K562 (cell line): ENCODE measurements at regions not wholly inside any gene's neighbourhood (a gene's known extent, or its start where the extent isn't known, plus 50 kb on each side); places are given as distances from the start of the nearest gene placed in this dataset.

Source experiments
- ATAC-seq: fragments of 200-7000 bp; cut with Tn5 transposase; 3 replicates; pipeline ENCODE4 v1.9.1; 2020; ENCODE audit warnings: moderate library complexity
- BruUV-seq: library from RNA; stranded (reverse); fragments of 400-500 nt; replicated peaks from 2 replicates; lab custom pipeline; 2021; lab: Mats Ljungman, UMichigan
- CTCF ChIA-PET: fragments of 300-600 bp; formaldehyde crosslinking; extraction: SDS; loops from one replicate; lab custom pipeline; 2021; ENCODE audit warnings: low intra/inter-chr PET ratio; lab: Yijun Ruan, JAX
- POLR2A ChIA-PET: fragments of 300-600, 350-650 bp; sonication (Branson Sonifier 250); formaldehyde crosslinking; extraction: SDS; loops from one replicate; lab custom pipeline; 2021; ENCODE audit warnings: antibody characterized with exemption, inconsistent platforms; lab: Yijun Ruan, JAX
- DNase-seq, 4 experiments: peaks; one replicate each; pipeline versions ENCODE4 v3.0.0 to v3.0.0-alpha.2; 2011 to 2018; ENCODE audit warnings: low spot score in 3 of 4, mixed read lengths in 3 of 4; ENCODE audit errors: extremely low read depth in 1 of 4
- FAIRE-seq: peaks from 2 replicates; lab custom pipeline; 2011; peaks lifted over from hg19 to GRCh38; lab: Jason Lieb, UNC
- H2AFZ ChIP-seq: 2 replicates; pipeline ENCODE4 v1.6.0; 2011; ENCODE audit warnings: low read depth, low read length, control low read depth, inconsistent platforms
- H3K27ac ChIP-seq: fragments of 200-600 bp; 3 replicates; pipeline ENCODE4 v1.8.0; 2011; ENCODE audit warnings: low read depth, mild to moderate bottlenecking, control low read depth, inconsistent platforms, low read length, moderate library complexity, mixed read lengths; ENCODE audit errors: extremely low read depth
- H3K27me3 ChIP-seq, 2 experiments: fragments of 300-600 bp in 1 of 2; 2 replicates in 1 of 2; 3 replicates in 1 of 2; pipeline versions ENCODE4 v1.6.0 to v1.8.0; 2011; ENCODE audit warnings: inconsistent platforms in 2 of 2, low read length in 2 of 2, mild to moderate bottlenecking in 1 of 2, mixed read lengths in 1 of 2, moderate library complexity in 1 of 2; ENCODE audit not compliant: control insufficient read depth in 2 of 2, insufficient read depth in 2 of 2
- H3K36me3 ChIP-seq: fragments of 300-600 bp; 3 replicates; pipeline ENCODE4 v1.8.0; 2011; ENCODE audit warnings: mild to moderate bottlenecking, low read length, inconsistent platforms; ENCODE audit not compliant: control insufficient read depth, insufficient read depth
- H3K4me1 ChIP-seq, 2 experiments: fragments of 200-600 bp in 1 of 2; replicated peaks in 1 of 2; 2 replicates in 1 of 2; 3 replicates in 1 of 2; pipeline versions ENCODE4 v1.5.1 to v1.8.0; 2011; ENCODE audit warnings: inconsistent platforms in 2 of 2, low read length in 2 of 2, mild to moderate bottlenecking in 1 of 2, mixed read lengths in 1 of 2, moderate library complexity in 1 of 2; ENCODE audit not compliant: control insufficient read depth in 2 of 2, insufficient read depth in 2 of 2
- H3K4me2 ChIP-seq: 2 replicates; pipeline ENCODE4 v1.6.1; 2011; ENCODE audit warnings: low read length, control low read depth, inconsistent platforms, mixed read lengths; ENCODE audit not compliant: insufficient read depth
- H3K4me3 ChIP-seq: fragments of 200-600 bp; sonication (generic), shearing (Covaris generic); 2 replicates; pipeline ENCODE4 v1.5.1; 2016; ENCODE audit warnings: control low read depth, inconsistent platforms
- H3K79me2 ChIP-seq: fragments of 200-600 bp; 3 replicates; pipeline ENCODE4 v1.8.0; 2011; ENCODE audit warnings: low read length, inconsistent platforms; ENCODE audit not compliant: control insufficient read depth, insufficient read depth
- H3K9ac ChIP-seq, 2 experiments: 2 replicates each; pipeline versions ENCODE4 v1.6.0 to v1.6.1; 2011; ENCODE audit warnings: low read depth in 2 of 2, low read length in 2 of 2, control low read depth in 1 of 2, inconsistent platforms in 1 of 2, mild to moderate bottlenecking in 1 of 2, mixed read lengths in 1 of 2; ENCODE audit not compliant: insufficient read depth in 1 of 2
- H3K9me1 ChIP-seq: one replicate; pipeline ENCODE4 v1.6.0; 2011; ENCODE audit warnings: inconsistent platforms, mild to moderate bottlenecking, low read length, moderate library complexity; ENCODE audit not compliant: control insufficient read depth, insufficient read depth
- H3K9me3 ChIP-seq: replicated peaks from 2 replicates; pipeline ENCODE4 v1.5.1; 2011; ENCODE audit warnings: low read depth, low read length, inconsistent platforms; ENCODE audit not compliant: control insufficient read depth, insufficient read depth
- H4K20me1 ChIP-seq: replicated peaks from 2 replicates; pipeline ENCODE4 v1.6.1; 2011; ENCODE audit warnings: low read length, inconsistent platforms, mixed read lengths; ENCODE audit not compliant: control insufficient read depth, insufficient read depth
- CGGBP1 ChIP-seq: fragments of 250-450 bp; sonication (Bioruptor Pico); IDR thresholded peaks from 2 replicates; pipeline ENCODE4 v1.9.0; 2021; ENCODE audit warnings: mild to moderate bottlenecking
- HIVEP1 ChIP-seq: fragments of 250-450 bp; sonication (Bioruptor Pico); IDR thresholded peaks from 2 replicates; pipeline ENCODE4 v1.4.0; 2020; ENCODE audit warnings: mild to moderate bottlenecking
- MTA2 ChIP-seq: fragments of 450-650 bp; IDR thresholded peaks from 2 replicates; pipeline ENCODE4 v1.6.1; 2016; ENCODE audit warnings: low read depth
- NEUROD1 ChIP-seq: fragments of 150-350 bp; IDR thresholded peaks from 2 replicates; pipeline ENCODE4 v1.6.1; 2014; ENCODE audit warnings: borderline replicate concordance, low read length, low read depth; ENCODE audit not compliant: partially characterized antibody
- PHF8 ChIP-seq: fragments of 200-600 bp; sonication (generic); IDR thresholded peaks from 2 replicates; pipeline ENCODE4 v1.6.1; 2012; ENCODE audit warnings: mixed run types, mild to moderate bottlenecking, inconsistent platforms, low read length, moderate library complexity, borderline replicate concordance
- RBM15 ChIP-seq: fragments of 200-400 bp; formaldehyde crosslinking; IDR thresholded peaks from 2 replicates; pipeline ENCODE4 v1.6.1; 2018; ENCODE audit warnings: mild to moderate bottlenecking, low read length, moderate library complexity; ENCODE audit not compliant: insufficient read depth
- RFX1 ChIP-seq: fragments of 450-650 bp; IDR thresholded peaks from 2 replicates; pipeline ENCODE4 v1.6.1; 2016; ENCODE audit warnings: mild to moderate bottlenecking, moderate library complexity
- SP1 ChIP-seq: sonication (generic); formaldehyde crosslinking; IDR thresholded peaks from 2 replicates; pipeline ENCODE4 v1.8.1; 2022; ENCODE audit warnings: mild to moderate bottlenecking, missing genetic modification reagents
- TBL1XR1 ChIP-seq, 2 experiments: IDR thresholded peaks; 2 replicates each; pipeline ENCODE4 v1.6.1; 2012; ENCODE audit warnings: improper control_type of control experiment in 2 of 2, low read length in 2 of 2, mild to moderate bottlenecking in 1 of 2
- TCF3 ChIP-seq: sonication (generic); formaldehyde crosslinking; IDR thresholded peaks from 2 replicates; pipeline ENCODE4 v1.4.0; 2020; ENCODE audit warnings: mild to moderate bottlenecking, missing genetic modification reagents
- TFAP4 ChIP-seq: sonication (generic); formaldehyde crosslinking; IDR thresholded peaks from 2 replicates; pipeline ENCODE4 v1.8.0; 2022; ENCODE audit warnings: missing genetic modification reagents, mild to moderate bottlenecking, moderate library complexity, borderline replicate concordance
- ZEB2 ChIP-seq: fragments of 450-650 bp; IDR thresholded peaks from 2 replicates; pipeline ENCODE4 v1.6.1; 2016
- ZNF165 ChIP-seq: fragments of 250-450 bp; sonication (Bioruptor Pico); IDR thresholded peaks from 2 replicates; pipeline ENCODE4 v1.4.0; 2020; ENCODE audit warnings: borderline replicate concordance
- ZNF584 ChIP-seq: fragments of 200-800 bp; sonication (Bioruptor generic); IDR thresholded peaks from 2 replicates; pipeline ENCODE4 v1.6.1; 2016; ENCODE audit warnings: low read depth, mild to moderate bottlenecking, missing genetic modification characterization, missing compliant biosample characterization
- ZSCAN29 ChIP-seq: fragments of 450-650 bp; IDR thresholded peaks from 2 replicates; pipeline ENCODE4 v1.6.1; 2017
- WGBS: fragments of 100-300 bp; shearing (Covaris generic); methylation state at CpG from one replicate; pipeline ENCODE4 v1.1.6; 2016; ENCODE audit warnings: low coverage, mixed read lengths; ENCODE audit not compliant: insufficient coverage; ENCODE audit errors: missing lambda C conversion rate; 5-methylcytosine and 5-hydroxymethylcytosine counted together
- in situ Hi-C: fragments of 300-500 bp; cut with MboI; formaldehyde crosslinking; loops from 4 replicates; pipeline ENCODE4 v1.15.0; 2018; ENCODE audit warnings: inconsistent platforms, mixed read lengths
- intact Hi-C: fragments of 100-400 bp; cut with micrococcal nuclease; formaldehyde crosslinking; loops from 2 replicates; pipeline ENCODE4 v1.14.2; 2022

DNA sequence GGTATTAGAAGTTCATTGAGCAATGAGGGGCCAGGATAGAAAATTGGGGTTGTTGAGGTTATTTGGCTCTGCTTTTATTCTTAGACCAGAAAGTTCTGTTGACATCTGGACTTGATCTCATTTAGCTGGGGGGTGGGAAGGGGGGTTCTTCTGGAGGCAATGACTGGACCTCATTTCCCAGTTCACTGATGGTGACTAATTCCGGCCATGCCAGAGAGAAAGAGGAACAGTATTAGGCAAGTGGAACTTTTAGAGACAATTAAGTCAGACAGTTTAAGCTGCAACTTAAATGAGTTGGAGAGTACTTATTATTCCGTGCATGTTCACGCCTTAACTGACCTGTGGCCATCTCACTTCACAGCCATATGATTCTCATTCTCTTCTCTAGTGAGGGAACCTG is 512.5 kb downstream of the REEP3 start:
- TF ChIP-seq TCF3 (CRISPR knock-in tag) (no peak), TBL1XR1 (IDR thresholded peaks at IDR 0.05; ENCODE audit: low read length in 2 of 2) (no peak), NEUROD1 (no peak), RFX1 (no peak), RBM15 (no peak), SP1 (CRISPR knock-in tag) (no peak), ZSCAN29 (no peak), HIVEP1 (CRISPR knock-in tag) (no peak), CGGBP1 (CRISPR knock-in tag) (no peak), PHF8 (no peak), ZNF165 (CRISPR knock-in tag) (no peak), ZEB2 (no peak), TFAP4 (CRISPR knock-in tag) (no peak), ZNF584 (no peak), MTA2 (no peak)
- no peak for FAIRE-seq
- Histone ChIP-seq H3K27me3 (no peaks in the 10 kb centered on the region), H3K4me3 (no peak overlapping the region), H3K9me1 (no peaks in the 10 kb centered on the region), H3K4me2 (no peak overlapping the region), H3K9ac (no peak overlapping the region), H3K9me3 (no peaks in the 10 kb centered on the region), H4K20me1 (no peaks in the 10 kb centered on the region), H3K4me1 (no peaks in the 10 kb centered on the region), H3K36me3 (no peaks in the 10 kb centered on the region), H3K27ac (no peak overlapping the region), H2AFZ (no peak overlapping the region), H3K79me2 (no peaks in the 10 kb centered on the region)
- POLR2A ChIA-PET: interaction anchor here (0.6 kb wide), 1 partner anchor 454 kb away, joined by 3 read pairs; no protein-coding TSS in a partner anchor
- WGBS: 0% methylated on average over 3 of the region's 3 CpGs
- CTCF ChIA-PET: no interaction called here
- DNase-seq: no peak
- intact Hi-C loops (loop anchor here (5.0 kb wide), 1 partner anchor 166 kb away; no protein-coding TSS in a partner anchor), in situ Hi-C loops (no loop called here)
- ATAC-seq: no peak
- BruUV-seq: no TSS peak
